ENCODE measurements at regions not wholly inside any gene's neighbourhood (a gene's known extent, or its start where the extent isn't known, plus 50 kb on each side); places are given as distances from the start of the nearest gene placed in this dataset.

DNA sequence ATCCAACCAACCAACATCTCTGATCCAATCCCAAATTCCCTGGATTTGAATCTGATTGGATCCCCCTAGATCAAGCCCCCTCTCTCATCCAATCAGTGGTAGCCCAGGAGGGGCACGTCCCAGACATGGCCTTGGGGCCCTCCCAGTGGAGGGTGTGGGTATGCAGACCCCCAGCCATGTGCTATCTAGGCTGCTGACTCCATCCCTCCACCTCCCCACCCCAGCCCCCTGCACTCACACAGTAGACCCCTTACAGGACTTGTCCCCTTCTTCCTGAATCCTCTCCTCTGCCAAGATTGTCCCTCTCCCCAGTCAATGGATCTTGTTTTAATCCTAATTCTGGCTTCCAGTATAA lies 153.4 kb downstream of the OAT start:
- CTCF ChIA-PET, result no interaction called here
- Mint-ChIP-seq H3K27me3 (ENCODE audit: low read depth) (peaks cover 7% of the 10 kb centered on the region), H3K9me3 (no peaks in the 10 kb centered on the region), H3K27ac (no peak overlapping the region), H3K4me3 (no peak overlapping the region), H3K4me1 (no peaks in the 10 kb centered on the region), H3K36me3 (no peaks in the 10 kb centered on the region)
- TF ChIP-seq, protein P1, sequence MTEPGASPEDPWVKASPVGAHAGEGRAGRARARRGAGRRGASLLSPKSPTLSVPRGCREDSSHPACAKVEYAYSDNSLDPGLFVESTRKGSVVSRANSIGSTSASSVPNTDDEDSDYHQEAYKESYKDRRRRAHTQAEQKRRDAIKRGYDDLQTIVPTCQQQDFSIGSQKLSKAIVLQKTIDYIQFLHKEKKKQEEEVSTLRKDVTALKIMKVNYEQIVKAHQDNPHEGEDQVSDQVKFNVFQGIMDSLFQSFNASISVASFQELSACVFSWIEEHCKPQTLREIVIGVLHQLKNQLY (CRISPR knock-in tag; IDR thresholded peaks at IDR 0.05), result no peak
- no peak for DNase-seq (ENCODE audit: low spot score)
- POLR2A ChIA-PET, result no interaction called here
- ATAC-seq, result no peak

DNA sequence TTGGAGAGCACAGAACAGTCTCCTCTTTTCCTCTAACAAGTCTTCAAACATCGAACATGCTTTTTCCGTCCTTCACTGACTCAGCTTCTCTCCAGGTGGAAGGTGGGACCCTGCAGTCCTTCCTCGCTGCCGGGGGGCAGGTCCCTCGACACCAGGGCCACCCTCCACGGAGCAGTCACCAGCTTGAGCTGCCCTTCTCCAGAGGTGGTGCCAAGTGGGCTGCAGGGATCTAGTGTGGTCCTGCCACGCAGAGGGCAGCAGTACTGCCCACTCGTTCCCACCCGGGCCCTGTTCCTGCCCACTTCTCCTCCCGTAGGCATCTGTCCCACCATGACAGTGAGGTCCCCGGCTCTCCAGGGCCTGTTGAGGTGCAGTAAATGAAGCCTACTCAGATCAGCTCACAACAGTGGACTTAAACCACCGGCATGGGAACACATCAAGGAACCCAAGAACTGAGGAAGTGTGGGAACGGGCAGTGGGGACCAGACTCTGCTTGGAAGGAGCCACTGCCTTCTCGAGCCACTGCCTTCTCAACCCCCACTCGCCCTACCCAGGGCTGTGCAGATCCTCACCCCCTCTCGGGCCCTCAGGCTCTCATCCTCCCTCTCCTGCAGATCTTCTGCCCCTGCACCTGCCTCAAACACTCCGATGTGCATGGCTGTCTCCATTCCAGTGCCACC lies 153.9 kb downstream of the OAT start:
- Mint-ChIP-seq H3K9me3 (no peaks in the 10 kb centered on the region), H3K27ac (no peak overlapping the region), H3K36me3 (no peaks in the 10 kb centered on the region), H3K4me3 (no peak overlapping the region), H3K27me3 (ENCODE audit: low read depth) (peaks cover 7% of the 10 kb centered on the region), H3K4me1 (no peaks in the 10 kb centered on the region)
- TF ChIP-seq, protein P2, sequence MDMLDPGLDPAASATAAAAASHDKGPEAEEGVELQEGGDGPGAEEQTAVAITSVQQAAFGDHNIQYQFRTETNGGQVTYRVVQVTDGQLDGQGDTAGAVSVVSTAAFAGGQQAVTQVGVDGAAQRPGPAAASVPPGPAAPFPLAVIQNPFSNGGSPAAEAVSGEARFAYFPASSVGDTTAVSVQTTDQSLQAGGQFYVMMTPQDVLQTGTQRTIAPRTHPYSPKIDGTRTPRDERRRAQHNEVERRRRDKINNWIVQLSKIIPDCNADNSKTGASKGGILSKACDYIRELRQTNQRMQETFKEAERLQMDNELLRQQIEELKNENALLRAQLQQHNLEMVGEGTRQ (CRISPR knock-in tag; IDR thresholded peaks at IDR 0.05), result no peak
- TF ChIP-seq SP1 (CRISPR knock-in tag; conservative IDR thresholded peaks at IDR 0.05) (no peak), TP53 (CRISPR knock-in tag; IDR thresholded peaks at IDR 0.05) (no peak), TEAD1 (CRISPR knock-in tag; IDR thresholded peaks at IDR 0.05) (no peak), NR3C1 (CRISPR knock-in tag; conservative IDR thresholded peaks at IDR 0.05; ENCODE audit: low read depth) (no peak)
- POLR2A ChIA-PET, result interaction anchor here (1.0 kb wide), 1 partner anchor 13 kb away, joined by 3 read pairs; no protein-coding TSS in a partner anchor
- CTCF ChIA-PET, result interaction anchor here (1.4 kb wide), 1 partner anchor 270 kb away, joined by 3 read pairs; no protein-coding TSS in a partner anchor
- DNase-seq (ENCODE audit: low spot score) (no peak), ATAC-seq (no peak)

DNA sequence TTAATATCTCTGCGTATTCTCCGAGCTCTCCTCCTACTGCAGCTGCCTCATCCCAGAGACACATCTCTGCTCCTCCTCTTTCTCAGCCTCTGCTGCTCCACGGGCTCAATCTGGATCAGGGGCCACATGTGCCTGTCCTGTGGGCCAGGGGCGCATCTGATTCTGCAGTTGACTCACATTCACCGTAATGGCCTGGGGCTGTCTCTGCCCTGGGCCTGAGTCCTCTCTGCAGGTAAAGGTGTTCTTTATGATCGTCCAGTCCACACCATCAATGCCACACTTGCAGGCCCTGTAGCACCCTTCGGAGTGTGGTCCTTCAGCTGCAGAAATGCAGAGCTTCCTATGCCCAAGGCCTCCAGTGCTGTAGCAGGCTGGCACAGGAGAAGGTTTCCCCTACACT lies 154.5 kb downstream of the OAT start:
- Mint-ChIP-seq H3K27me3 (ENCODE audit: low read depth) (peaks cover 3% of the 10 kb centered on the region), H3K4me1 (no peaks in the 10 kb centered on the region), H3K9me3 (no peaks in the 10 kb centered on the region), H3K36me3 (no peaks in the 10 kb centered on the region), H3K27ac (no peak overlapping the region), H3K4me3 (no peak overlapping the region)
- DNase-seq (ENCODE audit: low spot score) (no peak), ATAC-seq (no peak)
- CTCF ChIA-PET, result interaction anchor here (1.4 kb wide), 1 partner anchor 270 kb away, joined by 3 read pairs; no protein-coding TSS in a partner anchor
- POLR2A ChIA-PET, result interaction anchor here (1.0 kb wide), 1 partner anchor 13 kb away, joined by 3 read pairs; no protein-coding TSS in a partner anchor
- TF ChIP-seq IRF1 (CRISPR knock-in tag; IDR thresholded peaks at IDR 0.05), result no peak
- TF ChIP-seq, protein P3, sequence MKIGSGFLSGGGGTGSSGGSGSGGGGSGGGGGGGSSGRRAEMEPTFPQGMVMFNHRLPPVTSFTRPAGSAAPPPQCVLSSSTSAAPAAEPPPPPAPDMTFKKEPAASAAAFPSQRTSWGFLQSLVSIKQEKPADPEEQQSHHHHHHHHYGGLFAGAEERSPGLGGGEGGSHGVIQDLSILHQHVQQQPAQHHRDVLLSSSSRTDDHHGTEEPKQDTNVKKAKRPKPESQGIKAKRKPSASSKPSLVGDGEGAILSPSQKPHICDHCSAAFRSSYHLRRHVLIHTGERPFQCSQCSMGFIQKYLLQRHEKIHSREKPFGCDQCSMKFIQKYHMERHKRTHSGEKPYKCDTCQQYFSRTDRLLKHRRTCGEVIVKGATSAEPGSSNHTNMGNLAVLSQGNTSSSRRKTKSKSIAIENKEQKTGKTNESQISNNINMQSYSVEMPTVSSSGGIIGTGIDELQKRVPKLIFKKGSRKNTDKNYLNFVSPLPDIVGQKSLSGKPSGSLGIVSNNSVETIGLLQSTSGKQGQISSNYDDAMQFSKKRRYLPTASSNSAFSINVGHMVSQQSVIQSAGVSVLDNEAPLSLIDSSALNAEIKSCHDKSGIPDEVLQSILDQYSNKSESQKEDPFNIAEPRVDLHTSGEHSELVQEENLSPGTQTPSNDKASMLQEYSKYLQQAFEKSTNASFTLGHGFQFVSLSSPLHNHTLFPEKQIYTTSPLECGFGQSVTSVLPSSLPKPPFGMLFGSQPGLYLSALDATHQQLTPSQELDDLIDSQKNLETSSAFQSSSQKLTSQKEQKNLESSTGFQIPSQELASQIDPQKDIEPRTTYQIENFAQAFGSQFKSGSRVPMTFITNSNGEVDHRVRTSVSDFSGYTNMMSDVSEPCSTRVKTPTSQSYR (CRISPR knock-in tag; IDR thresholded peaks at IDR 0.05), result no peak
- no peak for TF ChIP-seq ZNF121 (CRISPR knock-in tag; IDR thresholded peaks at IDR 0.05)
- TF ChIP-seq NFATC4 (CRISPR knock-in tag; IDR thresholded peaks at IDR 0.05), result no peak
- no peak for TF ChIP-seq NFYB (CRISPR knock-in tag; conservative IDR thresholded peaks at IDR 0.05; ENCODE audit: low read depth)
- no peak for TF ChIP-seq ZNF263 (CRISPR knock-in tag; IDR thresholded peaks at IDR 0.05; ENCODE audit: low read depth)
- no peak for TF ChIP-seq FOXK1 (CRISPR knock-in tag; IDR thresholded peaks at IDR 0.05)
- TF ChIP-seq, protein P4, sequence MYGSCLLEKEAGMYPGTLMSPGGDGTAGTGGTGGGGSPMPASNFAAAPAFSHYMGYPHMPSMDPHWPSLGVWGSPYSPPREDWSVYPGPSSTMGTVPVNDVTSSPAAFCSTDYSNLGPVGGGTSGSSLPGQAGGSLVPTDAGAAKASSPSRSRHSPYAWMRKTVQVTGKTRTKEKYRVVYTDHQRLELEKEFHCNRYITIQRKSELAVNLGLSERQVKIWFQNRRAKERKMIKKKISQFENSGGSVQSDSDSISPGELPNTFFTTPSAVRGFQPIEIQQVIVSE (CRISPR knock-in tag; IDR thresholded peaks at IDR 0.05; ENCODE audit: borderline replicate concordance), result no peak
- TF ChIP-seq ATF6 (CRISPR knock-in tag; IDR thresholded peaks at IDR 0.05), result no peak
- TF ChIP-seq ZNF416 (CRISPR knock-in tag; IDR thresholded peaks at IDR 0.05), result no peak
- no peak for TF ChIP-seq NFE2L1 (CRISPR knock-in tag; IDR thresholded peaks at IDR 0.05)
- no peak for TF ChIP-seq TEAD1 (CRISPR knock-in tag; IDR thresholded peaks at IDR 0.05)
- no peak for TF ChIP-seq TP53 (CRISPR knock-in tag; IDR thresholded peaks at IDR 0.05)
- TF ChIP-seq, protein P5, sequence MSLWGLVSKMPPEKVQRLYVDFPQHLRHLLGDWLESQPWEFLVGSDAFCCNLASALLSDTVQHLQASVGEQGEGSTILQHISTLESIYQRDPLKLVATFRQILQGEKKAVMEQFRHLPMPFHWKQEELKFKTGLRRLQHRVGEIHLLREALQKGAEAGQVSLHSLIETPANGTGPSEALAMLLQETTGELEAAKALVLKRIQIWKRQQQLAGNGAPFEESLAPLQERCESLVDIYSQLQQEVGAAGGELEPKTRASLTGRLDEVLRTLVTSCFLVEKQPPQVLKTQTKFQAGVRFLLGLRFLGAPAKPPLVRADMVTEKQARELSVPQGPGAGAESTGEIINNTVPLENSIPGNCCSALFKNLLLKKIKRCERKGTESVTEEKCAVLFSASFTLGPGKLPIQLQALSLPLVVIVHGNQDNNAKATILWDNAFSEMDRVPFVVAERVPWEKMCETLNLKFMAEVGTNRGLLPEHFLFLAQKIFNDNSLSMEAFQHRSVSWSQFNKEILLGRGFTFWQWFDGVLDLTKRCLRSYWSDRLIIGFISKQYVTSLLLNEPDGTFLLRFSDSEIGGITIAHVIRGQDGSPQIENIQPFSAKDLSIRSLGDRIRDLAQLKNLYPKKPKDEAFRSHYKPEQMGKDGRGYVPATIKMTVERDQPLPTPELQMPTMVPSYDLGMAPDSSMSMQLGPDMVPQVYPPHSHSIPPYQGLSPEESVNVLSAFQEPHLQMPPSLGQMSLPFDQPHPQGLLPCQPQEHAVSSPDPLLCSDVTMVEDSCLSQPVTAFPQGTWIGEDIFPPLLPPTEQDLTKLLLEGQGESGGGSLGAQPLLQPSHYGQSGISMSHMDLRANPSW (CRISPR knock-in tag; conservative IDR thresholded peaks at IDR 0.05; ENCODE audit: low read depth), result no peak
- no peak for TF ChIP-seq CTCF (IDR thresholded peaks at IDR 0.05)

All from WTC11 (cell line).